Upper lobe of left lung (tissue), 6 donors: ENCODE measurements at regions not wholly inside any gene's neighbourhood (a gene's known extent, or its start where the extent isn't known, plus 50 kb on each side); places are given as distances from the start of the nearest gene placed in this dataset.

ENCODE experiments used
- ATAC-seq, 2 donors: fragments of 200-7000 bp; cut with Tn5 transposase; one replicate each; pipeline ENCODE4 v1.9.1; 2022; ENCODE audit warnings: mild to moderate bottlenecking in 2 of 2, moderate library complexity in 2 of 2; ENCODE audit not compliant: low FRiP score in 2 of 2
- DNase-seq, 2 donors: peaks; one replicate each; pipeline ENCODE4 v3.0.0-alpha.2; 2019 to 2020
- H3K27ac ChIP-seq, 4 donors: fragments of 200-600 bp; sonication (generic); one replicate each; pipeline ENCODE4 v1.5.1; 2016 to 2019
- H3K27me3 ChIP-seq, 4 donors: fragments of 200-600 bp; sonication (generic); one replicate each; pipeline ENCODE4 v1.5.1; 2017 to 2019
- H3K36me3 ChIP-seq, 4 donors: fragments of 200-600 bp; sonication (generic); one replicate each; pipeline ENCODE4 v1.5.1; 2016 to 2019
- H3K4me1 ChIP-seq, 4 donors: fragments of 200-600 bp; sonication (generic); one replicate each; pipeline ENCODE4 v1.5.1; 2018 to 2019
- H3K4me3 ChIP-seq, 4 donors: fragments of 200-600 bp; sonication (generic); one replicate each; pipeline ENCODE4 v1.5.1; 2017 to 2019; ENCODE audit warnings: mild to moderate bottlenecking in 2 of 4, moderate library complexity in 1 of 4
- H3K9me3 ChIP-seq, 4 donors: fragments of 200-600 bp; sonication (generic); one replicate each; pipeline ENCODE4 v1.5.1; 2018 to 2019
- CTCF ChIP-seq, 6 experiments: fragments of 450-650 bp in 4 of 6; fragments of 200-600 bp in 2 of 6; sonication (generic) in 2 of 6; IDR thresholded peaks; one replicate each; pipeline ENCODE4 v1.5.1; 2016 to 2019; ENCODE audit warnings: antibody characterized with exemption in 6 of 6
- EP300 ChIP-seq, 4 donors: sonication (generic); formaldehyde crosslinking; IDR thresholded peaks; one replicate each; pipeline ENCODE4 v1.5.1; 2017; ENCODE audit warnings: antibody characterized with exemption in 4 of 4, control low read depth in 2 of 4
- POLR2A ChIP-seq, 4 donors: fragments of 450-650 bp; IDR thresholded peaks; one replicate each; pipeline ENCODE4 v1.5.1; 2016 to 2017; ENCODE audit warnings: antibody characterized with exemption in 4 of 4, mild to moderate bottlenecking in 2 of 4
- POLR2AphosphoS5 ChIP-seq, 2 donors: sonication (generic); formaldehyde crosslinking; IDR thresholded peaks; one replicate each; pipeline ENCODE4 v1.5.1; 2017; ENCODE audit warnings: antibody characterized with exemption in 2 of 2
- WGBS, 2 donors: methylation state at CpG; one replicate each; pipeline ENCODE4 v1.1.5; 2017 to 2018; 5-methylcytosine and 5-hydroxymethylcytosine counted together
- donor health status: DM: no; HTN: no; CAD: no; lungs with moderate emphysema.
- donor health status: DM: no; HTN: yes; CAD: no; lungs with severe emphysema.

- Histone ChIP-seq H3K4me3 (peak overlapping the region in 2 of 4 donors; percentile 14), H3K4me1 (peaks cover 5 to 16% (median 9%) of the 10 kb centered on the region in 4 donors), H3K27ac (peak overlapping the region in 1 of 4 donors; percentile 28), H3K9me3 (no peaks in the 10 kb centered on the region), H3K36me3 (no peaks in the 10 kb centered on the region), H3K27me3 (no peaks in the 10 kb centered on the region)
- WGBS, 2 donors = 12 to 32% methylated on average over 9 to 23 of the region's 23 CpGs
- DNase-seq (peak; percentile 69 to 70), ATAC-seq (peak; percentile 81 to 97)
- TF ChIP-seq EP300 (IDR thresholded peaks at IDR 0.05) = no peak
- no peak for TF ChIP-seq POLR2AphosphoS5 (IDR thresholded peaks at IDR 0.05)
- no peak for TF ChIP-seq CTCF (IDR thresholded peaks at IDR 0.05)
- no peak for TF ChIP-seq POLR2A (IDR thresholded peaks at IDR 0.05)
Measured at GRCh38 chr3:11096266-11097139, 57.8 kb upstream of the HRH1 start.

- H3K27ac ChIP-seq = no peak overlapping the region
- no peak overlapping the region for H3K4me3 ChIP-seq
- peaks cover 0 to 11% (median 5%) of the 10 kb centered on the region in 4 donors for H3K9me3 ChIP-seq
- TF ChIP-seq EP300 (IDR thresholded peaks at IDR 0.05) = no peak
- no peak for TF ChIP-seq POLR2A (IDR thresholded peaks at IDR 0.05)
- no peak for TF ChIP-seq CTCF (IDR thresholded peaks at IDR 0.05)
- no peak for TF ChIP-seq POLR2AphosphoS5 (IDR thresholded peaks at IDR 0.05)
- no peaks in the 10 kb centered on the region for H3K27me3 ChIP-seq
- peaks cover 5 to 16% (median 9%) of the 10 kb centered on the region in 4 donors for H3K4me1 ChIP-seq
- ATAC-seq = no peak
- no peak for DNase-seq
- H3K36me3 ChIP-seq = no peaks in the 10 kb centered on the region
Measured at GRCh38 chr3:11099306-11099705, 55.0 kb upstream of the HRH1 start.
